ENCODE measurements at regions not wholly inside any gene's neighbourhood (a gene's known extent, or its start where the extent isn't known, plus 50 kb on each side); places are given as distances from the start of the nearest gene placed in this dataset.

DNA sequence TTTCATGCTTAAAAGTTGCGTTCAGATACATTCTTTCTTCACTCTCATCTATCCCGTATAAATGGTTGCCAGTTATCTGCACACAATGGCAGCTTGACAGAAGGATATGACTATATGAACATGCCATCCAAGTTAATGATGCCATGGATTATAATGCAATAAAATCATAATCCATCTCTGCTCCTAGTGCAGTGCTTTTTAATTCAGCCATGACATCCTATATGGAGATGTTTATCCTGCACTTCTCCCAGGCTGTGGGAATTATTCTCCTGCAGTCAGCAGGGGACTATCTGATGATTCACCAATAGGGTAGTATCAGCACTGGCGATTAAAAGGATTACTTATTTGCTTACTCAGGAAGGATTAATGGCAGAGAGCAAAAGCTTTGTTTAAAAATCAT is 273.8 kb downstream of the SAMD5 start (continued):
- TF ChIP-seq, protein P1, sequence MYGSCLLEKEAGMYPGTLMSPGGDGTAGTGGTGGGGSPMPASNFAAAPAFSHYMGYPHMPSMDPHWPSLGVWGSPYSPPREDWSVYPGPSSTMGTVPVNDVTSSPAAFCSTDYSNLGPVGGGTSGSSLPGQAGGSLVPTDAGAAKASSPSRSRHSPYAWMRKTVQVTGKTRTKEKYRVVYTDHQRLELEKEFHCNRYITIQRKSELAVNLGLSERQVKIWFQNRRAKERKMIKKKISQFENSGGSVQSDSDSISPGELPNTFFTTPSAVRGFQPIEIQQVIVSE (CRISPR knock-in tag; IDR thresholded peaks at IDR 0.05; ENCODE audit: borderline replicate concordance), result no peak
- TF ChIP-seq KAT7 (CRISPR knock-in tag; IDR thresholded peaks at IDR 0.05; ENCODE audit: borderline replicate concordance) (no peak), CBFB (CRISPR knock-in tag; IDR thresholded peaks at IDR 0.05; ENCODE audit: low read depth) (no peak), ZNF317 (CRISPR knock-in tag; IDR thresholded peaks at IDR 0.05; ENCODE audit: borderline replicate concordance, low read depth) (no peak), SP1 (CRISPR knock-in tag; conservative IDR thresholded peaks at IDR 0.05) (no peak), ZNF512 (CRISPR knock-in tag; IDR thresholded peaks at IDR 0.05; ENCODE audit: borderline replicate concordance) (no peak), ELF4 (CRISPR knock-in tag; IDR thresholded peaks at IDR 0.05; ENCODE audit: low read depth) (no peak), ZNF396 (CRISPR knock-in tag; IDR thresholded peaks at IDR 0.05; ENCODE audit: borderline replicate concordance) (no peak)
- TF ChIP-seq, protein P2, sequence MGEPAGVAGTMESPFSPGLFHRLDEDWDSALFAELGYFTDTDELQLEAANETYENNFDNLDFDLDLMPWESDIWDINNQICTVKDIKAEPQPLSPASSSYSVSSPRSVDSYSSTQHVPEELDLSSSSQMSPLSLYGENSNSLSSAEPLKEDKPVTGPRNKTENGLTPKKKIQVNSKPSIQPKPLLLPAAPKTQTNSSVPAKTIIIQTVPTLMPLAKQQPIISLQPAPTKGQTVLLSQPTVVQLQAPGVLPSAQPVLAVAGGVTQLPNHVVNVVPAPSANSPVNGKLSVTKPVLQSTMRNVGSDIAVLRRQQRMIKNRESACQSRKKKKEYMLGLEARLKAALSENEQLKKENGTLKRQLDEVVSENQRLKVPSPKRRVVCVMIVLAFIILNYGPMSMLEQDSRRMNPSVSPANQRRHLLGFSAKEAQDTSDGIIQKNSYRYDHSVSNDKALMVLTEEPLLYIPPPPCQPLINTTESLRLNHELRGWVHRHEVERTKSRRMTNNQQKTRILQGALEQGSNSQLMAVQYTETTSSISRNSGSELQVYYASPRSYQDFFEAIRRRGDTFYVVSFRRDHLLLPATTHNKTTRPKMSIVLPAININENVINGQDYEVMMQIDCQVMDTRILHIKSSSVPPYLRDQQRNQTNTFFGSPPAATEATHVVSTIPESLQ (CRISPR knock-in tag; IDR thresholded peaks at IDR 0.05), result no peak

DNA sequence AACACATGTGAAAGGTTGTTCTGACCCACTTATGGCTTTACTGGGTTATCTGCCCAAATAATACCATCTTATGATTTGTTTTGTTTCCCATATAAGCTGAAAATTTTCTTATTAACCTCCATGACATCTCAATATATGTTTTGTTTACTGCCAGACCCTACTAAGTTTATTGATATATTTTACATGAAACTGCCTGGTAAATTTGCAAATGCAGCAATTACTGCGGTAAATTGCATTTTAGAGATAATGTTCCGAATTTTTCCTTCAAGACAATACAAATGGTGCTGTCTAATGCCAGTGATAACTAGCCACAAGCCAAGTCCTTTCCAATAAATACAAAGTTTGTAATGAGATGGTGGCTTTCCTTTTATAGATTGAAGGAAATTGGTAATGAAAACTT is 275.9 kb downstream of the SAMD5 start:
- DNase-seq (ENCODE audit: low spot score) (no peak), ATAC-seq (no peak)
- H3K27ac Mint-ChIP-seq, result no peak overlapping the region
- TF ChIP-seq JUN (CRISPR knock-in tag; IDR thresholded peaks at IDR 0.05), result no peak
- no peak for TF ChIP-seq TP53 (CRISPR knock-in tag; IDR thresholded peaks at IDR 0.05)
- TF ChIP-seq, protein P3, sequence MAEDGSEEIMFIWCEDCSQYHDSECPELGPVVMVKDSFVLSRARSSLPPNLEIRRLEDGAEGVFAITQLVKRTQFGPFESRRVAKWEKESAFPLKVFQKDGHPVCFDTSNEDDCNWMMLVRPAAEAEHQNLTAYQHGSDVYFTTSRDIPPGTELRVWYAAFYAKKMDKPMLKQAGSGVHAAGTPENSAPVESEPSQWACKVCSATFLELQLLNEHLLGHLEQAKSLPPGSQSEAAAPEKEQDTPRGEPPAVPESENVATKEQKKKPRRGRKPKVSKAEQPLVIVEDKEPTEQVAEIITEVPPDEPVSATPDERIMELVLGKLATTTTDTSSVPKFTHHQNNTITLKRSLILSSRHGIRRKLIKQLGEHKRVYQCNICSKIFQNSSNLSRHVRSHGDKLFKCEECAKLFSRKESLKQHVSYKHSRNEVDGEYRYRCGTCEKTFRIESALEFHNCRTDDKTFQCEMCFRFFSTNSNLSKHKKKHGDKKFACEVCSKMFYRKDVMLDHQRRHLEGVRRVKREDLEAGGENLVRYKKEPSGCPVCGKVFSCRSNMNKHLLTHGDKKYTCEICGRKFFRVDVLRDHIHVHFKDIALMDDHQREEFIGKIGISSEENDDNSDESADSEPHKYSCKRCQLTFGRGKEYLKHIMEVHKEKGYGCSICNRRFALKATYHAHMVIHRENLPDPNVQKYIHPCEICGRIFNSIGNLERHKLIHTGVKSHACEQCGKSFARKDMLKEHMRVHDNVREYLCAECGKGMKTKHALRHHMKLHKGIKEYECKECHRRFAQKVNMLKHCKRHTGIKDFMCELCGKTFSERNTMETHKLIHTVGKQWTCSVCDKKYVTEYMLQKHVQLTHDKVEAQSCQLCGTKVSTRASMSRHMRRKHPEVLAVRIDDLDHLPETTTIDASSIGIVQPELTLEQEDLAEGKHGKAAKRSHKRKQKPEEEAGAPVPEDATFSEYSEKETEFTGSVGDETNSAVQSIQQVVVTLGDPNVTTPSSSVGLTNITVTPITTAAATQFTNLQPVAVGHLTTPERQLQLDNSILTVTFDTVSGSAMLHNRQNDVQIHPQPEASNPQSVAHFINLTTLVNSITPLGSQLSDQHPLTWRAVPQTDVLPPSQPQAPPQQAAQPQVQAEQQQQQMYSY (CRISPR knock-in tag; IDR thresholded peaks at IDR 0.05), result no peak
- no peak for TF ChIP-seq PREB (CRISPR knock-in tag; IDR thresholded peaks at IDR 0.05; ENCODE audit: borderline replicate concordance)
- TF ChIP-seq, protein P4, sequence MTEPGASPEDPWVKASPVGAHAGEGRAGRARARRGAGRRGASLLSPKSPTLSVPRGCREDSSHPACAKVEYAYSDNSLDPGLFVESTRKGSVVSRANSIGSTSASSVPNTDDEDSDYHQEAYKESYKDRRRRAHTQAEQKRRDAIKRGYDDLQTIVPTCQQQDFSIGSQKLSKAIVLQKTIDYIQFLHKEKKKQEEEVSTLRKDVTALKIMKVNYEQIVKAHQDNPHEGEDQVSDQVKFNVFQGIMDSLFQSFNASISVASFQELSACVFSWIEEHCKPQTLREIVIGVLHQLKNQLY (CRISPR knock-in tag; IDR thresholded peaks at IDR 0.05), result no peak
- TF ChIP-seq, protein P5, sequence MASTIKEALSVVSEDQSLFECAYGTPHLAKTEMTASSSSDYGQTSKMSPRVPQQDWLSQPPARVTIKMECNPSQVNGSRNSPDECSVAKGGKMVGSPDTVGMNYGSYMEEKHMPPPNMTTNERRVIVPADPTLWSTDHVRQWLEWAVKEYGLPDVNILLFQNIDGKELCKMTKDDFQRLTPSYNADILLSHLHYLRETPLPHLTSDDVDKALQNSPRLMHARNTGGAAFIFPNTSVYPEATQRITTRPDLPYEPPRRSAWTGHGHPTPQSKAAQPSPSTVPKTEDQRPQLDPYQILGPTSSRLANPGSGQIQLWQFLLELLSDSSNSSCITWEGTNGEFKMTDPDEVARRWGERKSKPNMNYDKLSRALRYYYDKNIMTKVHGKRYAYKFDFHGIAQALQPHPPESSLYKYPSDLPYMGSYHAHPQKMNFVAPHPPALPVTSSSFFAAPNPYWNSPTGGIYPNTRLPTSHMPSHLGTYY (CRISPR knock-in tag; IDR thresholded peaks at IDR 0.05), result no peak
- no peak for TF ChIP-seq ATF3 (CRISPR knock-in tag; conservative IDR thresholded peaks at IDR 0.05)
- TF ChIP-seq, protein P6, sequence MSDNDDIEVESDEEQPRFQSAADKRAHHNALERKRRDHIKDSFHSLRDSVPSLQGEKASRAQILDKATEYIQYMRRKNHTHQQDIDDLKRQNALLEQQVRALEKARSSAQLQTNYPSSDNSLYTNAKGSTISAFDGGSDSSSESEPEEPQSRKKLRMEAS (CRISPR knock-in tag; IDR thresholded peaks at IDR 0.05), result no peak
- H3K9me3 Mint-ChIP-seq, result peaks cover 2% of the 10 kb centered on the region; the same call in 1 of the 2 replicates
- POLR2A ChIA-PET, result no interaction called here
- no peaks in the 10 kb centered on the region for H3K36me3 Mint-ChIP-seq
- no peak overlapping the region for H3K4me3 Mint-ChIP-seq
- CTCF ChIA-PET, result no interaction called here
- H3K4me1 Mint-ChIP-seq, result no peaks in the 10 kb centered on the region
- H3K27me3 Mint-ChIP-seq (ENCODE audit: low read depth), result no peaks in the 10 kb centered on the region; the same call in 1 of the 2 replicates
